ENCODE measurements at regions not wholly inside any gene's neighbourhood (a gene's known extent, or its start where the extent isn't known, plus 50 kb on each side); places are given as distances from the start of the nearest gene placed in this dataset.
"Not testable (repeated sequence)": the region's sequence is repeated elsewhere in the genome, so short reads cannot be mapped to it uniquely, and the experiment has no call there.

DNA sequence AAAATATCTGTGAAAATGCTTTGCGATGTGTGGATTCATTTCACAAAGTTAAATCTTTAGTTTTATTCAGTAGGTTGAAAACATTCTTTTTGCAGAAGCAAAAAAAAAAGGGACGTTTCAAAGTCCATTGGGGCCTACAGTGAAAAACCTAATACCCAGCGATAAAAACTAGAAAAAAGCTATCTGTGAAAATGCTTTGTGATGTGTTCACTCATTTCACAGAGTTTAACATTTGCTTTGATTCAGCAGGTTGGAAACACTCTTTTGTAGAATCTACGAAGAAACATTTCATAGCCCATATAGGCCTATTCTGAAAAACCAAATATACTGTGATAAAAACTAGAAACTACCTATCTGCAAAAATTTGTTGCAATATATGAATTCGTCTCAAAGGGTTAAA lies 113.6 kb upstream of the WSB1 start:
- ATAC-seq (no peak), DNase-seq (no peak)
- Mint-ChIP-seq H3K4me1 (peaks cover 9% of the 10 kb centered on the region), H3K4me3 (no peak overlapping the region), H3K27ac (no peak overlapping the region), H3K36me3 (peaks cover 10% of the 10 kb centered on the region), H3K27me3 (no peaks in the 10 kb centered on the region), H3K9me3 (ENCODE audit: low read depth) (peaks cover 5% of the 10 kb centered on the region)
- CTCF ChIA-PET = no interaction called here

- not testable (repeated sequence) for DNase-seq; H3K9me3 Mint-ChIP-seq (ENCODE audit: low read depth); H3K27ac Mint-ChIP-seq; ATAC-seq; H3K27me3 Mint-ChIP-seq; H3K4me3 Mint-ChIP-seq; H3K36me3 Mint-ChIP-seq; H3K4me1 Mint-ChIP-seq
- CTCF ChIA-PET = interaction anchor here (1.0 kb wide), 1 partner anchor 151 kb away, joined by 3 read pairs; no protein-coding TSS in a partner anchor
Measured at GRCh38 chr17:27181379-27181925, 112.5 kb upstream of the WSB1 start.

GRCh38 chr17:27181935-27182334 lies 112.0 kb upstream of the WSB1 start:
- Mint-ChIP-seq H3K4me1 (peaks cover 9% of the 10 kb centered on the region), H3K27ac (no peak overlapping the region), H3K4me3 (no peak overlapping the region), H3K9me3 (ENCODE audit: low read depth) (peaks cover 5% of the 10 kb centered on the region), H3K36me3 (peaks cover 10% of the 10 kb centered on the region), H3K27me3 (peaks cover 7% of the 10 kb centered on the region)
- CTCF ChIA-PET = interaction anchor here (1.0 kb wide), 1 partner anchor 151 kb away, joined by 3 read pairs; no protein-coding TSS in a partner anchor
- DNase-seq (no peak), ATAC-seq (no peak)

DNA sequence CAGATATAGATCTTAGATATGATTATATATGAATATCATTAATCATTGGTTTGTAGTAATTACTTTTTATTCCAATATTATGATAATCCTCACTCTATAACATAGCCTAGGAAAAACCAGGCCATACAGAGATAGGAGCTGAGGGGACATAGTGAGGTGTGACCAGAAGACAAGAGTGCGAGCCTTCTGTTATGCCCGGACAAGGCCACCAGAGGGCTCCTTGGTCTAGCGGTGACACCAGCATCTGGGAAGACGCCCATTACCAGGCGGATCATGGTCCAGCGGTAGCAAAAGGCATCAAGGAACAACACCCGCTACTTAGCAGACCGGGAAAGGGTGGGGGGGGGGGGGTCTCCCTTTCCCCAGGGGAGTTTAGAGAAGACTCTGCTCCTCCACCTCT lies 96.4 kb upstream of the WSB1 start:
- CTCF ChIA-PET = interaction anchor here (1.7 to 3.6 kb wide), 3 partner anchors 9 to 135 kb away, joined by 4 to 15 read pairs (median 7); no protein-coding TSS in a partner anchor
- not testable (repeated sequence) for H3K4me3 Mint-ChIP-seq; H3K27me3 Mint-ChIP-seq; H3K27ac Mint-ChIP-seq; ATAC-seq; H3K9me3 Mint-ChIP-seq (ENCODE audit: low read depth); H3K36me3 Mint-ChIP-seq
- peaks cover 17% of the 10 kb centered on the region for H3K4me1 Mint-ChIP-seq
- DNase-seq = peak; percentile 59

DNA sequence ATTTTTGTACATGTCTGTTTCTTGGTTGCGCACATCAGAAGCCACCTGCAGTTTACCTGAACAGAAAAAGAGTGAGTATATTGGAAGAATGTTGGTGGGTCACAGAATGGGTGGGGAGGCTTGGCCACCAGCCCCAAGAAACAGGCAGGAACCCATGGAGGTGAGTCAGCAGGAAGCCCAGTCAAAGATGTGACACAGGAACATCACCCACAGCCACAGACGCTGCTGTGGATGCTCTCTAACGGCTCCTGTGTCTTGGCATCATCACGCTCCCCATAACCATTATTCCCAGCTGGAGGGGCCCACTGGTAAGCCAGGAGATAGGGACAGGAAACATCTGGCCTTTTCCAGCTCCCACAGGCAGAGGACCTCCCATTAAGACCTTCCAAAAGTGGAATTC lies 94.0 kb upstream of the WSB1 start:
- peak; percentile 53 for DNase-seq
- H3K36me3 Mint-ChIP-seq = no peaks in the 10 kb centered on the region
- no peak overlapping the region for H3K4me3 Mint-ChIP-seq
- H3K27me3 Mint-ChIP-seq = peaks cover 3% of the 10 kb centered on the region
- H3K27ac Mint-ChIP-seq = peak overlapping the region; percentile 44
- peaks cover 17% of the 10 kb centered on the region for H3K4me1 Mint-ChIP-seq
- CTCF ChIA-PET = interaction anchor here (1.5 to 1.7 kb wide), 2 partner anchors 36 to 133 kb away, joined by 6 to 8 read pairs; no protein-coding TSS in a partner anchor
- peak; percentile 68 for ATAC-seq
- H3K9me3 Mint-ChIP-seq (ENCODE audit: low read depth) = no peaks in the 10 kb centered on the region

DNA sequence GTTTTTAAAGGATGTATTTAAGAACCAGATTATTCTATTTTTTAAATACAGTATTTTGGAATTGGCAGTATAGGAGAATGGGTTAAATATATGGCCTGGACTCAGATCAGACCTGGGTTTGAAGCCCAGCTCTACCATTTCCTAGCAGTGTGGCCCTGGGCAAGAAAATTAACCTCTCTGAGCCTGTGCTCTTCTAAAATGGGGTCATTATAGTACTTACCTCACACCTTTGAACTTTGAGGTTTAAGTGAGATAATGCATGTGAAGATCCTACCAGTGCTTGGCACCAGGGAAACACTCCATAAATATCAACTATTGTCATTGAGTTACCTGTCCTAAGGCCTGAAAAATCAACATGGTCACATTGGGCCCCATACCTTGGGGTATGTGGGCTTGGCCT lies 93.4 kb upstream of the WSB1 start:
- Mint-ChIP-seq H3K27ac (no peak overlapping the region), H3K9me3 (ENCODE audit: low read depth) (no peaks in the 10 kb centered on the region), H3K36me3 (no peaks in the 10 kb centered on the region), H3K4me3 (no peak overlapping the region), H3K4me1 (peaks cover 17% of the 10 kb centered on the region), H3K27me3 (peaks cover 3% of the 10 kb centered on the region)
- ATAC-seq (no peak), DNase-seq (no peak)
- CTCF ChIA-PET = interaction anchor here (1.7 kb wide), 1 partner anchor 36 kb away, joined by 8 read pairs; no protein-coding TSS in a partner anchor

DNA sequence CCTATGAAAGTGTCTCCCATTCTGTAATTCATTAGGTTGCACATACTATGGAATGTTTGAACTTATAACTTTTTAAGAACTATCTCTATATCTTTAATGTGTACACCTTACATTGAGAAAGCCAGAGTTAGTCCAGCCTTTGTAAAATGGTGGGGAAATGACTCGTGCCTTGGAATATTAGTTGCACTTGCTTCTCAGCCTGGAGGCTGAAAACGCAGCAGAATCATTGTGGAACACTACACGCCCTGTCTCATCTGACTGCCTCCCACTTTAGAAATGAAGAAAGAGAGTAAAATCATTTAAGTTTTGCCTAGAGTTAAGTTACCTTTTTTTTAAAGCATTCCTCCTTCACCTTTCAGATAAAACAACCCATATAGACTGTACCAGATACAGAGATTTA lies 90.7 kb upstream of the WSB1 start:
- H3K27me3 Mint-ChIP-seq = peaks cover 5% of the 10 kb centered on the region
- no peaks in the 10 kb centered on the region for H3K9me3 Mint-ChIP-seq (ENCODE audit: low read depth)
- ATAC-seq (no peak), DNase-seq (no peak)
- H3K4me1 Mint-ChIP-seq = peaks cover 24% of the 10 kb centered on the region
- no peak overlapping the region for H3K4me3 Mint-ChIP-seq
- H3K27ac Mint-ChIP-seq = no peak overlapping the region
- CTCF ChIA-PET = interaction anchor here (1.1 kb wide), 1 partner anchor 15 kb away, joined by 3 read pairs; no protein-coding TSS in a partner anchor
- no peaks in the 10 kb centered on the region for H3K36me3 Mint-ChIP-seq

DNA sequence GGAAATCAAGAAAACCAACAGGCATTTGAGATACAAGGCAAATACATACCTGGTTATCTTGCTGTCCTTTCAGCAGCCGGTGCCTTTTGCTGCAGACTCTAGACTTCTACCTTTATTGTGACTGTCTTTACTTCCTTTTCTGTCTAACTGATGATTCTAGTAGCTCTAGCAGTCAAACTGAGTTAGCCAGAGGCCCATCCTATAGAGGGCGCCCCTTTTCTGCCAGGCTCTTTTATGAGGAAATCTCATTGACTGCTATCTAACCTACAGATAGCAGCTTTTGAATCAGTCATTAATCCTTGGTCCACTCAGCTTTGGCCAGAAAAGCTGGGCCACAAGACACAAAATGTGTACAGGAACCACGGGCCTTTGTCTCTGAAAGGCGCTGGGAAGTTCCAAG lies 87.5 kb upstream of the WSB1 start:
- Mint-ChIP-seq H3K27ac (no peak overlapping the region), H3K4me1 (peaks cover 7% of the 10 kb centered on the region), H3K36me3 (no peaks in the 10 kb centered on the region), H3K4me3 (no peak overlapping the region), H3K27me3 (peaks cover 8% of the 10 kb centered on the region), H3K9me3 (ENCODE audit: low read depth) (no peaks in the 10 kb centered on the region)
- CTCF ChIA-PET = interaction anchor here (1.0 to 3.0 kb wide), 8 partner anchors 9 to 127 kb away, joined by 3 to 8 read pairs (median 6); no protein-coding TSS in a partner anchor
- ATAC-seq = no peak
- DNase-seq = no peak

GRCh38 chr17:27207073-27207513 lies 86.8 kb upstream of the WSB1 start:
- Mint-ChIP-seq H3K27me3 (peaks cover 8% of the 10 kb centered on the region), H3K4me1 (peaks cover 7% of the 10 kb centered on the region), H3K27ac (no peak overlapping the region), H3K36me3 (no peaks in the 10 kb centered on the region), H3K4me3 (no peak overlapping the region), H3K9me3 (ENCODE audit: low read depth) (no peaks in the 10 kb centered on the region)
- no peak for ATAC-seq
- CTCF ChIA-PET = interaction anchor here (1.0 to 3.0 kb wide), 9 partner anchors 9 to 206 kb away, joined by 3 to 8 read pairs (median 5); no protein-coding TSS in a partner anchor
- DNase-seq = no peak

DNA sequence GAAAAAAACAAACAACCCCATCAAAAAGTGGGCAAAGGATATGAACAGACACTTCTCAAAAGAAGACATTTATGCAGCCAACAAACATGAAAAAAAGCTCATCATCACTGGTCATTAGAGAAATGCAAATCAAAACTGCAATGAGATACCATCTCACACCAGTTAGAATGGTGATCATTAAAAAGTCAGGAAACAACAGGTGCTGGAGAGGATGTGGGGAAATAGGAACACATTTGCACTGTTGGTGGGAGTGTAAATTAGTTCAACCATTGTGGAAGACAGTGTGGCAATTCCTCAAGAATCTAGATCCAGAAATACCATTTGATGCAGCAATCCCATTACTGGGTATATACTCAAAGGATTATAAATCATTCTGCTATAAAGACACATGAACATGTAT lies 85.5 kb upstream of the WSB1 start:
- DNase-seq; H3K27ac Mint-ChIP-seq; H3K36me3 Mint-ChIP-seq; ATAC-seq; H3K4me1 Mint-ChIP-seq; H3K9me3 Mint-ChIP-seq (ENCODE audit: low read depth); H3K4me3 Mint-ChIP-seq; H3K27me3 Mint-ChIP-seq: not testable (repeated sequence)
- CTCF ChIA-PET = interaction anchor here (3.0 kb wide), 1 partner anchor 11 kb away, joined by 8 read pairs; no protein-coding TSS in a partner anchor

GRCh38 chr17:27209316-27209715 lies 84.6 kb upstream of the WSB1 start:
- ATAC-seq (no peak), DNase-seq (no peak)
- H3K36me3 Mint-ChIP-seq = peaks cover 7% of the 10 kb centered on the region
- CTCF ChIA-PET = interaction anchor here (1.0 kb wide), 1 partner anchor 9 kb away, joined by 3 read pairs; no protein-coding TSS in a partner anchor
- peaks cover 7% of the 10 kb centered on the region for H3K9me3 Mint-ChIP-seq (ENCODE audit: low read depth)
- peaks cover 7% of the 10 kb centered on the region for H3K4me1 Mint-ChIP-seq
- peaks cover 5% of the 10 kb centered on the region for H3K27me3 Mint-ChIP-seq
- H3K4me3 Mint-ChIP-seq = no peak overlapping the region
- H3K27ac Mint-ChIP-seq = no peak overlapping the region

- H3K27ac Mint-ChIP-seq, CTCF ChIA-PET, H3K4me1 Mint-ChIP-seq, DNase-seq, H3K4me3 Mint-ChIP-seq, ATAC-seq, H3K36me3 Mint-ChIP-seq, H3K27me3 Mint-ChIP-seq: not testable (repeated sequence)
- peaks cover 11% of the 10 kb centered on the region for H3K9me3 Mint-ChIP-seq (ENCODE audit: low read depth)
Measured at GRCh38 chr17:27210809-27211208, 83.1 kb upstream of the WSB1 start.

GRCh38 chr17:27216836-27217235 lies 77.1 kb upstream of the WSB1 start:
- Mint-ChIP-seq H3K36me3 (peaks cover 10% of the 10 kb centered on the region), H3K4me1 (peaks cover 29% of the 10 kb centered on the region), H3K4me3 (no peak overlapping the region), H3K27ac (no peak overlapping the region), H3K9me3 (ENCODE audit: low read depth) (peaks cover 11% of the 10 kb centered on the region), H3K27me3 (no peaks in the 10 kb centered on the region)
- DNase-seq (no peak), ATAC-seq (no peak)
- CTCF ChIA-PET = interaction anchor here (1.1 to 2.0 kb wide), 2 partner anchors 10 to 116 kb away, joined by 4 to 5 read pairs; no protein-coding TSS in a partner anchor

DNA sequence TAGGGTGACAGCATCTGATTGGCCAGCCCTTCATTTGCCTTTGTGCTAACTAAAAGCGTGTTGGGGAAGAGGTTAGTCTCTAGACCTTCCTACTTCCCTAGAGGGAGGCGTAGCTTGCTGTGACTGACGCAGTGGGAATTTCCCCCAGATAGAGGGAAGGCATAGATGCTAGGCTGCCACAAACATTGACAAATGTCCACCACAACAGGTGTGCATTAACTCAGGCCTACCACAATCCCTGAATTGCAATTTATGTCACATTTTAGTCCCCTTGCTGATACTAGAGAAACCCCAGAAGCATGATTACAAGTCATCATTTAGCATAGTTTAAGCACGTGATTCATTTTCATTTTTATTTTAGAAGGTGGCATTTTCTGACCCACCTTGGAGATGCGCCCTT lies 76.3 kb upstream of the WSB1 start:
- ATAC-seq = no peak
- Mint-ChIP-seq H3K27me3 (no peaks in the 10 kb centered on the region), H3K36me3 (peaks cover 10% of the 10 kb centered on the region), H3K4me3 (no peak overlapping the region), H3K4me1 (peaks cover 29% of the 10 kb centered on the region), H3K27ac (peak overlapping the region; percentile 96), H3K9me3 (ENCODE audit: low read depth) (peaks cover 11% of the 10 kb centered on the region)
- DNase-seq = no peak
- CTCF ChIA-PET = interaction anchor here (0.6 to 2.8 kb wide), 8 partner anchors 8 to 433 kb away, joined by 3 to 17 read pairs (median 3); no protein-coding TSS in a partner anchor
